HS-5 (cell line): ENCODE measurements at regions not wholly inside any gene's neighbourhood (a gene's known extent, or its start where the extent isn't known, plus 50 kb on each side); places are given as distances from the start of the nearest gene placed in this dataset.

ENCODE experiments used
- DNase-seq: peaks from one replicate; pipeline ENCODE4 v3.0.0-alpha.2; 2012; ENCODE audit warnings: low read depth

GRCh38 chr6:156513504-156513903, 263.7 kb upstream of the ARID1B start:
- no peak for DNase-seq

- DNase-seq = no peak
Observed at GRCh38 chr6:156511570-156511969, 265.6 kb upstream of the ARID1B start.

- DNase-seq = no peak
Observed at GRCh38 chr6:156511051-156511450, 266.1 kb upstream of the ARID1B start.

- no peak for DNase-seq
Observed at GRCh38 chr6:156510242-156510641, 266.9 kb upstream of the ARID1B start.

- DNase-seq = no peak
Observed at GRCh38 chr6:156509496-156509895, 267.7 kb upstream of the ARID1B start.

GRCh38 chr6:156508923-156509322, 268.3 kb upstream of the ARID1B start:
- peak; percentile 0 for DNase-seq

GRCh38 chr6:156508126-156508525, 269.1 kb upstream of the ARID1B start:
- no peak for DNase-seq

- DNase-seq = no peak
Observed at GRCh38 chr6:156507656-156508055, 269.5 kb upstream of the ARID1B start.

GRCh38 chr6:156507106-156507505, 270.1 kb upstream of the ARID1B start:
- no peak for DNase-seq

GRCh38 chr6:156502969-156503504, 274.1 kb upstream of the ARID1B start:
- no peak for DNase-seq

GRCh38 chr6:156497618-156498017, 279.6 kb upstream of the ARID1B start:
- DNase-seq = no peak

GRCh38 chr6:156487877-156488276, 289.3 kb upstream of the ARID1B start:
- no peak for DNase-seq

- no peak for DNase-seq
Observed at GRCh38 chr6:156485150-156485549, 292.0 kb upstream of the ARID1B start.

- no peak for DNase-seq
Observed at GRCh38 chr6:156474507-156475120, 302.6 kb upstream of the ARID1B start.

- no peak for DNase-seq
Observed at GRCh38 chr6:156471000-156471399, 306.2 kb upstream of the ARID1B start.

- DNase-seq = no peak
Observed at GRCh38 chr6:156464100-156464878, 312.9 kb upstream of the ARID1B start.

- no peak for DNase-seq
Observed at GRCh38 chr6:156461647-156462046, 315.5 kb upstream of the ARID1B start.

- no peak for DNase-seq
Observed at GRCh38 chr6:156457601-156458000, 319.6 kb upstream of the ARID1B start.

- DNase-seq = no peak
Observed at GRCh38 chr6:156455847-156456246, 321.3 kb upstream of the ARID1B start.

- DNase-seq = no peak
Observed at GRCh38 chr6:156454867-156455266, 322.3 kb upstream of the ARID1B start.

GRCh38 chr6:156451726-156452125, 325.5 kb upstream of the ARID1B start:
- no peak for DNase-seq

- DNase-seq = no peak
Observed at GRCh38 chr6:156451088-156451487, 326.1 kb upstream of the ARID1B start.

- no peak for DNase-seq
Observed at GRCh38 chr6:156450421-156450820, 326.8 kb upstream of the ARID1B start.

GRCh38 chr6:156449569-156449968, 327.6 kb upstream of the ARID1B start:
- no peak for DNase-seq
